Erythroblast (primary cell): ENCODE measurements at regions not wholly inside any gene's neighbourhood (a gene's known extent, or its start where the extent isn't known, plus 50 kb on each side); places are given as distances from the start of the nearest gene placed in this dataset.

Experiments used
- GATA1 ChIP-seq: IDR thresholded peaks from 2 replicates; pipeline ENCODE4 v1.6.1; 2011; ENCODE audit warnings: low read depth, mild to moderate bottlenecking, control low read depth, low read length, moderate library complexity
- POLR2A ChIP-seq: IDR thresholded peaks from 2 replicates; pipeline ENCODE4 v1.6.1; 2011; ENCODE audit warnings: mild to moderate bottlenecking, low read length

- no peak for TF ChIP-seq POLR2A
- TF ChIP-seq GATA1, result no peak
Measured at GRCh38 chr3:154932633-154933032, 147.5 kb upstream of the MME start.
